ENCODE measurements at regions not wholly inside any gene's neighbourhood (a gene's known extent, or its start where the extent isn't known, plus 50 kb on each side); places are given as distances from the start of the nearest gene placed in this dataset.

- TF ChIP-seq SUZ12 (IDR thresholded peaks at IDR 0.05) (no peak), ARNT (IDR thresholded peaks at IDR 0.05) (no peak), CTBP1 (IDR thresholded peaks at IDR 0.05; ENCODE audit: borderline replicate concordance) (no peak), FOXM1 (IDR thresholded peaks at IDR 0.05; ENCODE audit: borderline replicate concordance) (no peak), HDGF (IDR thresholded peaks at IDR 0.05; ENCODE audit: borderline replicate concordance) (no peak), PKNOX1 (IDR thresholded peaks at IDR 0.05) (no peak), BHLHE40 (IDR thresholded peaks at IDR 0.05; ENCODE audit: borderline replicate concordance) (no peak), LEF1 (IDR thresholded peaks at IDR 0.05; ENCODE audit: borderline replicate concordance) (no peak), ELF4 (IDR thresholded peaks at IDR 0.05) (no peak), TARDBP (IDR thresholded peaks at IDR 0.05) (no peak), FOXK2 (IDR thresholded peaks at IDR 0.05) (no peak), NFRKB (IDR thresholded peaks at IDR 0.05) (no peak), L3MBTL2 (conservative IDR thresholded peaks at IDR 0.05) (no peak), SP1 (IDR thresholded peaks at IDR 0.05) (no peak), FOXA1 (IDR thresholded peaks at IDR 0.05) (no peak), ZNF384 (IDR thresholded peaks at IDR 0.05) (no peak)
- DNase-seq (ENCODE audit: extremely low spot score), result no peak
- CTCF ChIA-PET, result interaction anchor here (0.6 to 1.1 kb wide), 3 partner anchors 12 to 1007 kb away, joined by 3 to 4 read pairs (median 4); no protein-coding TSS in a partner anchor
- POLR2A ChIA-PET, result interaction anchor here (0.5 kb wide), 1 partner anchor 135 kb away, joined by 3 read pairs; no protein-coding TSS in a partner anchor
Measured at GRCh38 chr5:14006823-14007520, 62.5 kb upstream of the DNAH5 start.

GRCh38 chr5:14004598-14005394 lies 60.3 kb upstream of the DNAH5 start:
- ChIA-PET POLR2A (interaction anchor here (0.8 kb wide), 1 partner anchor 10 kb away, joined by 3 read pairs; no protein-coding TSS in a partner anchor), CTCF (interaction anchor here (0.7 to 1.1 kb wide), 2 partner anchors 10 to 867 kb away, joined by 3 read pairs; partner anchors contain the start of gene ANKH)
- TF ChIP-seq FOXA1 (IDR thresholded peaks at IDR 0.05) (no peak), HDGF (IDR thresholded peaks at IDR 0.05; ENCODE audit: borderline replicate concordance) (no peak), TARDBP (IDR thresholded peaks at IDR 0.05) (no peak), FOXM1 (IDR thresholded peaks at IDR 0.05; ENCODE audit: borderline replicate concordance) (no peak), ARNT (IDR thresholded peaks at IDR 0.05) (no peak), NFRKB (IDR thresholded peaks at IDR 0.05) (no peak), CTBP1 (IDR thresholded peaks at IDR 0.05; ENCODE audit: borderline replicate concordance) (no peak), SP1 (IDR thresholded peaks at IDR 0.05) (no peak), BHLHE40 (IDR thresholded peaks at IDR 0.05; ENCODE audit: borderline replicate concordance) (no peak), L3MBTL2 (conservative IDR thresholded peaks at IDR 0.05) (no peak)
- DNase-seq (ENCODE audit: extremely low spot score), result no peak

GRCh38 chr5:14003936-14004335 lies 59.4 kb upstream of the DNAH5 start:
- ChIA-PET POLR2A (interaction anchor here (0.9 kb wide), 1 partner anchor 11 kb away, joined by 3 read pairs; no protein-coding TSS in a partner anchor), CTCF (interaction anchor here (1.1 kb wide), 1 partner anchor 9 kb away, joined by 3 read pairs; no protein-coding TSS in a partner anchor)
- DNase-seq (ENCODE audit: extremely low spot score), result no peak
- TF ChIP-seq BHLHE40 (IDR thresholded peaks at IDR 0.05; ENCODE audit: borderline replicate concordance) (no peak), SP1 (IDR thresholded peaks at IDR 0.05) (no peak), CTBP1 (IDR thresholded peaks at IDR 0.05; ENCODE audit: borderline replicate concordance) (no peak), LEF1 (IDR thresholded peaks at IDR 0.05; ENCODE audit: borderline replicate concordance) (no peak), HDGF (IDR thresholded peaks at IDR 0.05; ENCODE audit: borderline replicate concordance) (no peak), ARNT (IDR thresholded peaks at IDR 0.05) (no peak), PKNOX1 (IDR thresholded peaks at IDR 0.05) (no peak), TARDBP (IDR thresholded peaks at IDR 0.05) (no peak)

- no peak for DNase-seq (ENCODE audit: extremely low spot score)
- ChIA-PET POLR2A (interaction anchor here (0.9 kb wide), 1 partner anchor 11 kb away, joined by 3 read pairs; no protein-coding TSS in a partner anchor), CTCF (interaction anchor here (1.1 kb wide), 1 partner anchor 9 kb away, joined by 3 read pairs; no protein-coding TSS in a partner anchor)
- TF ChIP-seq CTBP1 (IDR thresholded peaks at IDR 0.05; ENCODE audit: borderline replicate concordance) (no peak), ARNT (IDR thresholded peaks at IDR 0.05) (no peak), HDGF (IDR thresholded peaks at IDR 0.05; ENCODE audit: borderline replicate concordance) (no peak), BHLHE40 (IDR thresholded peaks at IDR 0.05; ENCODE audit: borderline replicate concordance) (no peak), NFRKB (IDR thresholded peaks at IDR 0.05) (no peak), FOXA1 (IDR thresholded peaks at IDR 0.05) (no peak), ZNF384 (IDR thresholded peaks at IDR 0.05) (no peak), L3MBTL2 (conservative IDR thresholded peaks at IDR 0.05) (no peak), ELF4 (IDR thresholded peaks at IDR 0.05) (no peak), PKNOX1 (IDR thresholded peaks at IDR 0.05) (no peak)
Measured at GRCh38 chr5:14003513-14003912, 59.0 kb upstream of the DNAH5 start.

- DNase-seq (ENCODE audit: extremely low spot score), result no peak
- CTCF ChIA-PET, result no interaction called here
- no peak for TF ChIP-seq L3MBTL2 (conservative IDR thresholded peaks at IDR 0.05)
- no peak for TF ChIP-seq HDGF (IDR thresholded peaks at IDR 0.05; ENCODE audit: borderline replicate concordance)
- no peak for TF ChIP-seq CTBP1 (IDR thresholded peaks at IDR 0.05; ENCODE audit: borderline replicate concordance)
- TF ChIP-seq FOXA1 (IDR thresholded peaks at IDR 0.05), result no peak
- no peak for TF ChIP-seq LEF1 (IDR thresholded peaks at IDR 0.05; ENCODE audit: borderline replicate concordance)
- no peak for TF ChIP-seq SP1 (IDR thresholded peaks at IDR 0.05)
- no peak for TF ChIP-seq ELF4 (IDR thresholded peaks at IDR 0.05)
- no peak for TF ChIP-seq ZNF384 (IDR thresholded peaks at IDR 0.05)
- no peak for TF ChIP-seq NFRKB (IDR thresholded peaks at IDR 0.05)
- no peak for TF ChIP-seq FOXK2 (IDR thresholded peaks at IDR 0.05)
- TF ChIP-seq BHLHE40 (IDR thresholded peaks at IDR 0.05; ENCODE audit: borderline replicate concordance), result no peak
- TF ChIP-seq ARNT (IDR thresholded peaks at IDR 0.05), result no peak
- TF ChIP-seq PKNOX1 (IDR thresholded peaks at IDR 0.05), result no peak
- TF ChIP-seq FOXM1 (IDR thresholded peaks at IDR 0.05; ENCODE audit: borderline replicate concordance), result no peak
- POLR2A ChIA-PET, result no interaction called here
Measured at GRCh38 chr5:13998254-13998653, 53.8 kb upstream of the DNAH5 start.

Data from HEK293T (cell line).